ENCODE measurements at regions not wholly inside any gene's neighbourhood (a gene's known extent, or its start where the extent isn't known, plus 50 kb on each side); places are given as distances from the start of the nearest gene placed in this dataset.

DNA sequence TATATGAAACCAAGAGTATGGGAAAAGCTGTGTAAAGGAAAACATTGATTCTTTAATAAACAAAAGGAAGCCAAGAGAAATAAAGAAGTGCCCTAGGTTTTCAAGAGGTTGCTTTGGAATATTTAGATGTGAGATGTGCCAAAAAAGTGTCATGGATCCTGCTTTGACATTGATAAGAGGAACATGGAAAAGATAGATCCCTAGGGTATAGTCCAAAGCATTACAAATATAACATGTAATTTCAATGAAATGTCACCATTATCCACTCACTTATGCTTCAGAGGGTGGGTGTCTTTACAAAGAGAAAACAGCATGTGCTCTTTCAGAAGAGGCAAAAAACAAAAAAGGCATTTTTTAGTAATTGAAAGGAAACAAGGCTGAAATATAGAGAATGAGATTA, 1196.7 kb downstream of the EFNA5 start:
- in situ Hi-C loops (cut with MboI; ENCODE audit: low pct_unique_long_range_greater_than_20kb, low sequenced_read_pairs, unreplicated experiment) = no loop called here

DNA sequence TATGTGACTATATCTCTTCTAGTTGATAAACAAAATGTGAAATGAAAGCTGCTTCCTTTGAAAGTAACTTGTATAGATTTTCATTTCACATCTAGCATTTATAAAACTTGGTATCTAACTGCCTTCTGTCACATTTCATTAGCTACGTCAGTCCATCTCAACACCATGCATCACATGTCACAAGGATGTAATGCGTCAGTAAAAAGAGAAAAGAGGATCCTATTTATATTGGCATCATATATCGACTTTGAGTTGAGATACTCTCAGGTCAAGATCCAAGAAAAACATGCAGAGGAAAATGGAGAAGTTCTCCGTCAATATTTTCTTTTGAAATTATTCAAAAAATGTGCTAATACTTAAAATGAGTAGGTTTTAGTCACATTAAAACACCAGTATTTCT, 1211.2 kb downstream of the EFNA5 start:
- in situ Hi-C loops (cut with MboI; ENCODE audit: low pct_unique_long_range_greater_than_20kb, low sequenced_read_pairs, unreplicated experiment) = no loop called here
- TF ChIP-seq, protein P1, sequence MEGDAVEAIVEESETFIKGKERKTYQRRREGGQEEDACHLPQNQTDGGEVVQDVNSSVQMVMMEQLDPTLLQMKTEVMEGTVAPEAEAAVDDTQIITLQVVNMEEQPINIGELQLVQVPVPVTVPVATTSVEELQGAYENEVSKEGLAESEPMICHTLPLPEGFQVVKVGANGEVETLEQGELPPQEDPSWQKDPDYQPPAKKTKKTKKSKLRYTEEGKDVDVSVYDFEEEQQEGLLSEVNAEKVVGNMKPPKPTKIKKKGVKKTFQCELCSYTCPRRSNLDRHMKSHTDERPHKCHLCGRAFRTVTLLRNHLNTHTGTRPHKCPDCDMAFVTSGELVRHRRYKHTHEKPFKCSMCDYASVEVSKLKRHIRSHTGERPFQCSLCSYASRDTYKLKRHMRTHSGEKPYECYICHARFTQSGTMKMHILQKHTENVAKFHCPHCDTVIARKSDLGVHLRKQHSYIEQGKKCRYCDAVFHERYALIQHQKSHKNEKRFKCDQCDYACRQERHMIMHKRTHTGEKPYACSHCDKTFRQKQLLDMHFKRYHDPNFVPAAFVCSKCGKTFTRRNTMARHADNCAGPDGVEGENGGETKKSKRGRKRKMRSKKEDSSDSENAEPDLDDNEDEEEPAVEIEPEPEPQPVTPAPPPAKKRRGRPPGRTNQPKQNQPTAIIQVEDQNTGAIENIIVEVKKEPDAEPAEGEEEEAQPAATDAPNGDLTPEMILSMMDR (IDR thresholded peaks at IDR 0.05; ENCODE audit: extremely low read depth, insufficient read depth, missing control alignments) = no peak
- DNase-seq (ENCODE audit: low spot score) = no peak

More for the DNA sequence above, 1196.7 kb downstream of the EFNA5 start:
- TF ChIP-seq, protein P1 (IDR thresholded peaks at IDR 0.05; ENCODE audit: extremely low read depth, insufficient read depth, missing control alignments) = no peak
- no peak for DNase-seq (ENCODE audit: low spot score)

DNA sequence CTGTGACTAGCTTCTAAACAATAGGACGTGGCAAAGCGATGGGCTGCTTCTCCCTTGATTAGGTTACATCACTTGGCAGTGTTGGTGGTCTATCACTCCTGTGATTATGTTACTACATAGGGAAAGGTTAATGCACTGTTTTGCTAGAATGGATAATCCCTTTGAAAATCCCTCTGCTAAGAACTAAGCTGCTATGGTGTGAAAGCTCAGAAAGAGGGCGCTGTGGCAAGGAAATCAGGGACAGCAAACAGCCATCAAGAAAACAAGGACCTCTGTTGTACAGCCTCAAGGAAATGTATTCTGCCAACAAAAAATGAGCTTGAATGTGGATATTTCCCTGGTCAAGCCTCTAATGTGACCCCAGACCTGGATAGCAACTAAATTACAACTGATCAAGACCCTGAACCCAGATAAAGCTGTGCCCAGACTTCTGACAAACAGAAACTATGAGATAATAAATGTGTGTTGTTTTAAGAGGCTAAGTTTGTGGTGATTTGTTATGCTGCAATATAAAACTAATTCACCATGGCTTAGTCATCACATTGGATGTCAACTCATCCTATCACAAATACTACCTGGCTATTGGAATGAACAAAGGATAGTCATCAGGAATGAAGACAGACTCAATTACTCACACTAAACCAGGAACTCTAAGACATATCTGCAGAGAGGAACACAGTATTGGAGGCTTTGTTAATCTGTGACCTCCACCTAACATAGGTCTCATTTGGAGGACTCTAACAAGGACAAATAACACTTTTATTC, 1215.9 kb downstream of the EFNA5 start:
- in situ Hi-C loops (cut with MboI; ENCODE audit: low pct_unique_long_range_greater_than_20kb, low sequenced_read_pairs, unreplicated experiment) = no loop called here
- TF ChIP-seq, protein P1 (IDR thresholded peaks at IDR 0.05; ENCODE audit: extremely low read depth, insufficient read depth, missing control alignments) = peak; percentile 51
- DNase-seq (ENCODE audit: low spot score) = no peak

DNA sequence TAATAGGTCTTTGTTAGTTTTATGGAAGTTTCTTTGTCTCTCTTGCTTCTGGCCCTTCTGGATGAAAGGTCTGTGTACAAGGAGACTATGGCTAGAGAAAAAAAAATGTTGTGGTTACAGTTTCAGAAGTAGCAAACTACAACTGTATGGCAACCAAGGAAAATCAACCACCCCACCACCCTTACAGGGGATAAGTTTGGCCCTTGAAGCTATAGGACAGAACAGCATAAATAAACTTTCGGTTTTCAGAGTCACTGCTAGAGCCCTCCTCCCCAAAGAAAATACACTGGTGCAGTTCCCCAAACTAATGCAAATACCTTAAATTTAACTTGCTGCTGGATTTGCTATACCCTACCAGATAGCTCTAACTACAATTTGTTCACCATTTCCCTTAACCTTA, 1216.7 kb downstream of the EFNA5 start:
- in situ Hi-C loops (cut with MboI; ENCODE audit: low pct_unique_long_range_greater_than_20kb, low sequenced_read_pairs, unreplicated experiment) = no loop called here
- TF ChIP-seq, protein P1 (IDR thresholded peaks at IDR 0.05; ENCODE audit: extremely low read depth, insufficient read depth, missing control alignments) = no peak

DNA sequence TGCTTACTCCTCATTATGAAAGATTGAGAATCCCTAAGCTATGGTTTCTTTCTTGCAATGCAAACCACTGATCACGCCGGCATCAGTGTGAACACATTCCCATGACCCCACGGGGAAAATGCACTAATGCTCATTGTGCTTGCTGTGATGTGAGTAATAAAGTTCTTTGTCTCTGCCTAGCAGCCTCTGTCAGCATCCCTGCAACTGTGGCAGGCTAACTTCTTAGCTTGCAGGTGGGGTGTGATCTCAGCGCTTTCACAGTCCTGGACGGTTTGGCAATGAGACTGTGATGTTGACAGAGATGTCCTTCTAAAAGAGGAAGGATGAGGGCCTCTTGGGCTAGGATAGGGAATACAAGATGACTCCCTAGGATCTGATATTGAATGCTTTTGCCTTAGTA, 1218.7 kb downstream of the EFNA5 start:
- DNase-seq (ENCODE audit: low spot score) = no peak
- TF ChIP-seq, protein P1 (IDR thresholded peaks at IDR 0.05; ENCODE audit: extremely low read depth, insufficient read depth, missing control alignments) = no peak
- in situ Hi-C loops (cut with MboI; ENCODE audit: low pct_unique_long_range_greater_than_20kb, low sequenced_read_pairs, unreplicated experiment) = no loop called here

More for the DNA sequence above, 1216.7 kb downstream of the EFNA5 start:
- no peak for DNase-seq (ENCODE audit: low spot score)

DNA sequence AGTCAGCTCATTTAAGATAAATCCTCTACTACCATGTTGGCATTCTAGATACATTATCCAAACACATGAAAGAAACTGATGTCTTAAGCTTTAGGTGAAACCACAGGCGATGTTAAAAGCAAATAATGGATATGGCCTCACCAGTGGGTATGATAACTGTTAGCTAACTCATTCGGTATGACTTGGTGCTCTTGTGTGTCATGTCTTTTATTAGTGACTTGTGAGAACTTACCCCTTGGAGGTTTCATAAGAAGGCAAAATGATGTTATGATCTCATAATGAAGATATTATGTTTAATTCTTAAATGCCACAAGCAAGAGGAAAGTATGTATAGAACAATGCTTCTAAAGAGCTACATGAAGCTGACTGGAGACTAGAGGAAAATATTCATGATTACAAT, 1227.0 kb downstream of the EFNA5 start:
- TF ChIP-seq, protein P1 (IDR thresholded peaks at IDR 0.05; ENCODE audit: extremely low read depth, insufficient read depth, missing control alignments) = no peak
- in situ Hi-C loops (cut with MboI; ENCODE audit: low pct_unique_long_range_greater_than_20kb, low sequenced_read_pairs, unreplicated experiment) = no loop called here
- no peak for DNase-seq (ENCODE audit: low spot score)
